HEK293 (cell line): ENCODE measurements at regions not wholly inside any gene's neighbourhood (a gene's known extent, or its start where the extent isn't known, plus 50 kb on each side); places are given as distances from the start of the nearest gene placed in this dataset.

Experiments
- CTCF ChIA-PET: fragments of 350-600 bp; formaldehyde crosslinking; extraction: SDS; loops from one replicate; lab custom pipeline; 2021; ENCODE audit warnings: antibody characterized with exemption; lab: Yijun Ruan, JAX
- POLR2A ChIA-PET: fragments of 300-600 bp; formaldehyde crosslinking; extraction: SDS; loops from one replicate; lab custom pipeline; 2020; ENCODE audit warnings: antibody characterized with exemption, inconsistent platforms; lab: Yijun Ruan, JAX
- H3K27ac ChIP-seq: fragments of 200-500 bp; sonication (Bioruptor generic); 2 replicates; pipeline ENCODE4 v1.5.1; 2014; ENCODE audit warnings: low read depth, low read length, control low read depth, inconsistent platforms; ENCODE audit errors: extremely low read depth
- H3K36me3 ChIP-seq, 2 experiments: fragments of 200-500 bp in 1 of 2; sonication (Bioruptor generic) in 1 of 2; 1 replicate in 1 of 2; 2 replicates in 1 of 2; pipeline ENCODE4 v1.5.1; 2014 to 2017; ENCODE audit warnings: inconsistent platforms in 2 of 2, low read length in 2 of 2; ENCODE audit not compliant: control insufficient read depth in 2 of 2, insufficient read depth in 1 of 2
- H3K4me1 ChIP-seq: fragments of 200-500 bp; sonication (Bioruptor generic); 2 replicates; pipeline ENCODE4 v1.5.1; 2014; ENCODE audit warnings: mild to moderate bottlenecking, low read length, inconsistent platforms; ENCODE audit not compliant: control insufficient read depth, insufficient read depth
- H3K4me3 ChIP-seq: 2 replicates; pipeline ENCODE4 v1.5.1; 2011; ENCODE audit warnings: low read depth, mild to moderate bottlenecking, control low read depth, low read length, moderate library complexity
- H3K9me3 ChIP-seq: fragments of 200-500 bp; sonication (Bioruptor generic); 2 replicates; pipeline ENCODE4 v1.5.1; 2014; ENCODE audit warnings: low read depth, low read length, inconsistent platforms; ENCODE audit not compliant: control insufficient read depth, insufficient read depth
- GFI1B ChIP-seq: fragments of 450-650 bp; formaldehyde crosslinking; IDR thresholded peaks from 2 replicates; pipeline ENCODE4 v1.5.1; 2016; ENCODE audit warnings: missing biosample characterization, missing genetic modification characterization
- GLI4 ChIP-seq: fragments of 450-650 bp; formaldehyde crosslinking; IDR thresholded peaks from 2 replicates; pipeline ENCODE4 v1.5.1; 2016; ENCODE audit warnings: missing biosample characterization, missing genetic modification characterization
- KLF7 ChIP-seq: fragments of 450-650 bp; formaldehyde crosslinking; IDR thresholded peaks from 2 replicates; pipeline ENCODE4 v1.5.1; 2016; ENCODE audit warnings: missing biosample characterization, missing genetic modification characterization, borderline replicate concordance
- MYNN ChIP-seq: fragments of 450-650 bp; formaldehyde crosslinking; IDR thresholded peaks from 2 replicates; pipeline ENCODE4 v1.5.1; 2016; ENCODE audit warnings: missing biosample characterization, missing genetic modification characterization, borderline replicate concordance
- REPIN1 ChIP-seq: fragments of 450-650 bp; formaldehyde crosslinking; IDR thresholded peaks from 2 replicates; pipeline ENCODE4 v1.5.1; 2017; ENCODE audit warnings: missing biosample characterization, missing genetic modification characterization, low read depth
- ZBTB17 ChIP-seq: fragments of 450-650 bp; formaldehyde crosslinking; IDR thresholded peaks from 2 replicates; pipeline ENCODE4 v1.5.1; 2016; ENCODE audit warnings: missing biosample characterization, missing genetic modification characterization
- ZNF302 ChIP-seq: fragments of 450-650 bp; formaldehyde crosslinking; IDR thresholded peaks from 2 replicates; pipeline ENCODE4 v1.5.1; 2016; ENCODE audit warnings: missing biosample characterization, missing genetic modification characterization, low read depth
- ZNF521 ChIP-seq: fragments of 450-650 bp; formaldehyde crosslinking; IDR thresholded peaks from 2 replicates; pipeline ENCODE4 v1.5.1; 2017; ENCODE audit warnings: missing biosample characterization, mild to moderate bottlenecking, missing genetic modification characterization
- ZNF560 ChIP-seq: fragments of 450-650 bp; formaldehyde crosslinking; IDR thresholded peaks from 2 replicates; pipeline ENCODE4 v1.5.1; 2017; ENCODE audit warnings: missing biosample characterization, missing genetic modification characterization, borderline replicate concordance
- ZNF621 ChIP-seq: fragments of 450-650 bp; formaldehyde crosslinking; IDR thresholded peaks from 2 replicates; pipeline ENCODE4 v1.5.1; 2017; ENCODE audit warnings: missing biosample characterization, missing genetic modification characterization
- TF ChIP-seq, protein P1 (sequence below): fragments of 450-650 bp; formaldehyde crosslinking; IDR thresholded peaks from 2 replicates; pipeline ENCODE4 v1.5.1; 2016; ENCODE audit warnings: missing biosample characterization, missing genetic modification characterization
- TF ChIP-seq, protein P2 (sequence below): fragments of 450-650 bp; formaldehyde crosslinking; IDR thresholded peaks from 2 replicates; pipeline ENCODE4 v1.5.1; 2016; ENCODE audit warnings: missing biosample characterization, missing genetic modification characterization
- TF ChIP-seq, protein P3 (sequence below): fragments of 450-650 bp; formaldehyde crosslinking; IDR thresholded peaks from 2 replicates; pipeline ENCODE4 v1.5.1; 2016; ENCODE audit warnings: missing biosample characterization, missing genetic modification characterization
- TF ChIP-seq, protein P4 (sequence below): fragments of 450-650 bp; formaldehyde crosslinking; IDR thresholded peaks from 2 replicates; pipeline ENCODE4 v1.5.1; 2016; ENCODE audit warnings: missing biosample characterization, missing genetic modification characterization

DNA sequence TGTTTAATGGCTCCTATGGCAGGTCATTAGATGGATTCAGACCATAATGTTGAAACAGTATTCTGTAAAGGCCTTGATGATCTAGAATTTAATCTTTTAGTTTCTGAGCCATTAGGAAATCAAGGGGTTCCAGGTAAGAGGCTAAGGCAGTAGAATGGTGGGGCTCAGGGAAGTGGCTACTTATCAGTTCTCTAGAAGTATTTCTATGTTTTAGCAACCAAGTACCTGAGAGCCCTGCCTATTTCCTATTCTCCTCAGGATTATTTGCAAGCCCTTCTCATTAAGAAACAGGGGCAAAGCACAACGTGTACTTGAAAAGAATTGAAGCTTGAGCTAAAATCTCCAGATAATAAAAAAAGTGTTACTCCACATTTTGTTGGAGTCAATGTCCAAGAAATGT lies 646.5 kb downstream of the RNF144B start (continued):
- TF ChIP-seq, protein P1, sequence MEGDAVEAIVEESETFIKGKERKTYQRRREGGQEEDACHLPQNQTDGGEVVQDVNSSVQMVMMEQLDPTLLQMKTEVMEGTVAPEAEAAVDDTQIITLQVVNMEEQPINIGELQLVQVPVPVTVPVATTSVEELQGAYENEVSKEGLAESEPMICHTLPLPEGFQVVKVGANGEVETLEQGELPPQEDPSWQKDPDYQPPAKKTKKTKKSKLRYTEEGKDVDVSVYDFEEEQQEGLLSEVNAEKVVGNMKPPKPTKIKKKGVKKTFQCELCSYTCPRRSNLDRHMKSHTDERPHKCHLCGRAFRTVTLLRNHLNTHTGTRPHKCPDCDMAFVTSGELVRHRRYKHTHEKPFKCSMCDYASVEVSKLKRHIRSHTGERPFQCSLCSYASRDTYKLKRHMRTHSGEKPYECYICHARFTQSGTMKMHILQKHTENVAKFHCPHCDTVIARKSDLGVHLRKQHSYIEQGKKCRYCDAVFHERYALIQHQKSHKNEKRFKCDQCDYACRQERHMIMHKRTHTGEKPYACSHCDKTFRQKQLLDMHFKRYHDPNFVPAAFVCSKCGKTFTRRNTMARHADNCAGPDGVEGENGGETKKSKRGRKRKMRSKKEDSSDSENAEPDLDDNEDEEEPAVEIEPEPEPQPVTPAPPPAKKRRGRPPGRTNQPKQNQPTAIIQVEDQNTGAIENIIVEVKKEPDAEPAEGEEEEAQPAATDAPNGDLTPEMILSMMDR (tag by site-specific recombination), result no peak
- TF ChIP-seq, protein P2, sequence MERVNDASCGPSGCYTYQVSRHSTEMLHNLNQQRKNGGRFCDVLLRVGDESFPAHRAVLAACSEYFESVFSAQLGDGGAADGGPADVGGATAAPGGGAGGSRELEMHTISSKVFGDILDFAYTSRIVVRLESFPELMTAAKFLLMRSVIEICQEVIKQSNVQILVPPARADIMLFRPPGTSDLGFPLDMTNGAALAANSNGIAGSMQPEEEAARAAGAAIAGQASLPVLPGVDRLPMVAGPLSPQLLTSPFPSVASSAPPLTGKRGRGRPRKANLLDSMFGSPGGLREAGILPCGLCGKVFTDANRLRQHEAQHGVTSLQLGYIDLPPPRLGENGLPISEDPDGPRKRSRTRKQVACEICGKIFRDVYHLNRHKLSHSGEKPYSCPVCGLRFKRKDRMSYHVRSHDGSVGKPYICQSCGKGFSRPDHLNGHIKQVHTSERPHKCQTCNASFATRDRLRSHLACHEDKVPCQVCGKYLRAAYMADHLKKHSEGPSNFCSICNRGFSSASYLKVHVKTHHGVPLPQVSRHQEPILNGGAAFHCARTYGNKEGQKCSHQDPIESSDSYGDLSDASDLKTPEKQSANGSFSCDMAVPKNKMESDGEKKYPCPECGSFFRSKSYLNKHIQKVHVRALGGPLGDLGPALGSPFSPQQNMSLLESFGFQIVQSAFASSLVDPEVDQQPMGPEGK (tag by site-specific recombination), result no peak
- TF ChIP-seq ZNF521 (tag by site-specific recombination) (no peak), MYNN (no peak), KLF7 (tag by site-specific recombination) (no peak)

DNA sequence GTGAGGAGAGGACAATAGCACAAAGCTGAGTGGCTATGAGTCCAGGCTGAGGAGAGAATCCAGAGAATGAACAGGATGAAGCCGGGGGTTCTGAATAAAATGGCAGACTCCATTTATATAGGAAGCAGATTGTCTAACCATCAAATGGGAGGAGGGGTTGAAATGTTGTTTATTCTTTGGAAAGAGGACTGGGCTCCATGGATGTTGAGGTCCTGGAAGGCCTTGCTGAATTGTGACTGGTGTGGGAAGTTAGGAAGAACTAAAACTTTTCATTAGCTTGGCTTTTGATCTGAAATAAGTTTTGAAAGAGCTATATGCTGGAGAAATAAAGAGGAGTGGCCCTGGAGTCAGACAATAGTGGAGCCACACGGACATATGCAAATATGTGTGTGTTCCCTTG lies 647.8 kb downstream of the RNF144B start:
- ChIA-PET POLR2A (no interaction called here), CTCF (interaction anchor here (0.5 to 2.0 kb wide), 4 partner anchors 11 to 503 kb away, joined by 4 to 9 read pairs (median 4); no protein-coding TSS in a partner anchor)
- TF ChIP-seq ZNF621 (tag by site-specific recombination) (no peak), GFI1B (tag by site-specific recombination) (no peak), REPIN1 (tag by site-specific recombination) (no peak), ZNF302 (no peak), GLI4 (tag by site-specific recombination) (no peak), ZBTB17 (tag by site-specific recombination) (no peak), ZNF560 (no peak)
- TF ChIP-seq, protein P3, sequence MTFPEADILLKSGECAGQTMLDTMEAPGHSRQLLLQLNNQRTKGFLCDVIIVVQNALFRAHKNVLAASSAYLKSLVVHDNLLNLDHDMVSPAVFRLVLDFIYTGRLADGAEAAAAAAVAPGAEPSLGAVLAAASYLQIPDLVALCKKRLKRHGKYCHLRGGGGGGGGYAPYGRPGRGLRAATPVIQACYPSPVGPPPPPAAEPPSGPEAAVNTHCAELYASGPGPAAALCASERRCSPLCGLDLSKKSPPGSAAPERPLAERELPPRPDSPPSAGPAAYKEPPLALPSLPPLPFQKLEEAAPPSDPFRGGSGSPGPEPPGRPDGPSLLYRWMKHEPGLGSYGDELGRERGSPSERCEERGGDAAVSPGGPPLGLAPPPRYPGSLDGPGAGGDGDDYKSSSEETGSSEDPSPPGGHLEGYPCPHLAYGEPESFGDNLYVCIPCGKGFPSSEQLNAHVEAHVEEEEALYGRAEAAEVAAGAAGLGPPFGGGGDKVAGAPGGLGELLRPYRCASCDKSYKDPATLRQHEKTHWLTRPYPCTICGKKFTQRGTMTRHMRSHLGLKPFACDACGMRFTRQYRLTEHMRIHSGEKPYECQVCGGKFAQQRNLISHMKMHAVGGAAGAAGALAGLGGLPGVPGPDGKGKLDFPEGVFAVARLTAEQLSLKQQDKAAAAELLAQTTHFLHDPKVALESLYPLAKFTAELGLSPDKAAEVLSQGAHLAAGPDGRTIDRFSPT (tag by site-specific recombination), result no peak
- TF ChIP-seq, protein P1 (tag by site-specific recombination), result no peak
- Histone ChIP-seq H3K4me1 (no peaks in the 10 kb centered on the region), H3K9me3 (no peaks in the 10 kb centered on the region), H3K4me3 (no peak overlapping the region), H3K36me3 (no peaks in the 10 kb centered on the region), H3K27ac (no peak overlapping the region)

DNA sequence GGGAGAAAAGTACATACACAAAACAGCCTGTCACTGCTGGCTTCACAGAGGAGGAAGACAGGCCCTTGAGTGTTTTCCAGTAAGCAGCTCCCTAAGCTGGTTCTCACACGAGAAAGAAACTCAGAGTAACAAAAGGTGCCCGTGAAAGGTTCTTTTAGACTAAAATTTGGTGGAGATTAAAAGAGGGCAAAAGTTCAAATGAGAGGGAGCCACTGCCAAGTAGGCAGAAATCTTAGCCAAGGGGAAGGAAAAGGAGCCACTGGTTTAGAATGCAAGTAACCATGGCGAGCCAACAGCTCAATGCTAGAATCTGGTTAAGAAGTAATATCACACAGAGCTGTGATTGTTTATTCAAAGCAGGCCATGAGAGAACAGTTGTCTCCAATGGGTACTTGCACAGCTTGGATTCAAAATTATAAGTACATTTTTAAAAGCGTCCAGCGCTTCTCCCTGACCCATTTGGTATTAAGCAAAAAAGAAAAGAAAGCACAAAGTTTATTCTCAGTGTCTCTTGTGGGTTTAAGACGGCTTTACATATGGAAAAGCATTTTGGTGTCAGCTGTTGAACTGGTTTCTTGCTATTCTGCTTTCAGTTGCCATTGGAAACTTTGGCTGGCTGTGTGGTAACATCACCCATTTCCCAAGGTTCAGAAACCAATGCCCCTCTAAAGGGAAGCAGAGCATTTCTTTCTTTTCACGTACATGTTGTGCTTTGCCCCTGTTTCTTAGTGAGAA lies 648.5 kb downstream of the RNF144B start:
- Histone ChIP-seq H3K36me3 (no peaks in the 10 kb centered on the region), H3K9me3 (no peaks in the 10 kb centered on the region), H3K4me3 (no peak overlapping the region), H3K27ac (no peak overlapping the region), H3K4me1 (no peaks in the 10 kb centered on the region)
- ChIA-PET CTCF (interaction anchor here (0.6 to 2.0 kb wide), 5 partner anchors 11 to 927 kb away, joined by 3 to 9 read pairs (median 4); no protein-coding TSS in a partner anchor), POLR2A (no interaction called here)
- TF ChIP-seq, protein P4, sequence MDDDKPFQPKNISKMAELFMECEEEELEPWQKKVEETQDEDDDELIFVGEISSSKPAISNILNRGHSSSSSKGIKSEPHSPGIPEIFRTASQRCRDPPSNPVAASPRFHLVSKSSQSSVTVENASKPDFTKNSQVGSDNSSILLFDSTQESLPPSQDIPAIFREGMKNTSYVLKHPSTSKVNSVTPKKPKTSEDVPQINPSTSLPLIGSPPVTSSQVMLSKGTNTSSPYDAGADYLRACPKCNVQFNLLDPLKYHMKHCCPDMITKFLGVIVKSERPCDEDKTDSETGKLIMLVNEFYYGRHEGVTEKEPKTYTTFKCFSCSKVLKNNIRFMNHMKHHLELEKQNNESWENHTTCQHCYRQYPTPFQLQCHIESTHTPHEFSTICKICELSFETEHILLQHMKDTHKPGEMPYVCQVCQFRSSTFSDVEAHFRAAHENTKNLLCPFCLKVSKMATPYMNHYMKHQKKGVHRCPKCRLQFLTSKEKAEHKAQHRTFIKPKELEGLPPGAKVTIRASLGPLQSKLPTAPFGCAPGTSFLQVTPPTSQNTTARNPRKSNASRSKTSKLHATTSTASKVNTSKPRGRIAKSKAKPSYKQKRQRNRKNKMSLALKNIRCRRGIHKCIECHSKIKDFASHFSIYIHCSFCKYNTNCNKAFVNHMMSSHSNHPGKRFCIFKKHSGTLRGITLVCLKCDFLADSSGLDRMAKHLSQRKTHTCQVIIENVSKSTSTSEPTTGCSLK, result no peak
